Upper lobe of left lung (tissue), 6 donors: ENCODE measurements at regions not wholly inside any gene's neighbourhood (a gene's known extent, or its start where the extent isn't known, plus 50 kb on each side); places are given as distances from the start of the nearest gene placed in this dataset.
A peak's percentile ranks its signal among the peaks of the same experiment; 100 is the strongest.
"Not testable (repeated sequence)": the region's sequence is repeated elsewhere in the genome, so short reads cannot be mapped to it uniquely, and the experiment has no call there.

Experiments used
- ATAC-seq, 2 donors: fragments of 200-7000 bp; cut with Tn5 transposase; one replicate each; pipeline ENCODE4 v1.9.1; 2022; ENCODE audit warnings: mild to moderate bottlenecking in 2 of 2, moderate library complexity in 2 of 2; ENCODE audit not compliant: low FRiP score in 2 of 2
- DNase-seq, 2 donors: peaks; one replicate each; pipeline ENCODE4 v3.0.0-alpha.2; 2019 to 2020
- H3K27ac ChIP-seq, 4 donors: fragments of 200-600 bp; sonication (generic); one replicate each; pipeline ENCODE4 v1.5.1; 2016 to 2019
- H3K27me3 ChIP-seq, 4 donors: fragments of 200-600 bp; sonication (generic); one replicate each; pipeline ENCODE4 v1.5.1; 2017 to 2019
- H3K36me3 ChIP-seq, 4 donors: fragments of 200-600 bp; sonication (generic); one replicate each; pipeline ENCODE4 v1.5.1; 2016 to 2019
- H3K4me1 ChIP-seq, 4 donors: fragments of 200-600 bp; sonication (generic); one replicate each; pipeline ENCODE4 v1.5.1; 2018 to 2019
- H3K4me3 ChIP-seq, 4 donors: fragments of 200-600 bp; sonication (generic); one replicate each; pipeline ENCODE4 v1.5.1; 2017 to 2019; ENCODE audit warnings: mild to moderate bottlenecking in 2 of 4, moderate library complexity in 1 of 4
- H3K9me3 ChIP-seq, 4 donors: fragments of 200-600 bp; sonication (generic); one replicate each; pipeline ENCODE4 v1.5.1; 2018 to 2019
- CTCF ChIP-seq, 6 experiments: fragments of 450-650 bp in 4 of 6; fragments of 200-600 bp in 2 of 6; sonication (generic) in 2 of 6; IDR thresholded peaks; one replicate each; pipeline ENCODE4 v1.5.1; 2016 to 2019; ENCODE audit warnings: antibody characterized with exemption in 6 of 6
- EP300 ChIP-seq, 4 donors: sonication (generic); formaldehyde crosslinking; IDR thresholded peaks; one replicate each; pipeline ENCODE4 v1.5.1; 2017; ENCODE audit warnings: antibody characterized with exemption in 4 of 4, control low read depth in 2 of 4
- POLR2A ChIP-seq, 4 donors: fragments of 450-650 bp; IDR thresholded peaks; one replicate each; pipeline ENCODE4 v1.5.1; 2016 to 2017; ENCODE audit warnings: antibody characterized with exemption in 4 of 4, mild to moderate bottlenecking in 2 of 4
- POLR2AphosphoS5 ChIP-seq, 2 donors: sonication (generic); formaldehyde crosslinking; IDR thresholded peaks; one replicate each; pipeline ENCODE4 v1.5.1; 2017; ENCODE audit warnings: antibody characterized with exemption in 2 of 2
- WGBS, 2 donors: methylation state at CpG; one replicate each; pipeline ENCODE4 v1.1.5; 2017 to 2018; 5-methylcytosine and 5-hydroxymethylcytosine counted together
- donor health status: DM: no; HTN: no; CAD: no; lungs with moderate emphysema.
- donor health status: DM: no; HTN: yes; CAD: no; lungs with severe emphysema.

DNA sequence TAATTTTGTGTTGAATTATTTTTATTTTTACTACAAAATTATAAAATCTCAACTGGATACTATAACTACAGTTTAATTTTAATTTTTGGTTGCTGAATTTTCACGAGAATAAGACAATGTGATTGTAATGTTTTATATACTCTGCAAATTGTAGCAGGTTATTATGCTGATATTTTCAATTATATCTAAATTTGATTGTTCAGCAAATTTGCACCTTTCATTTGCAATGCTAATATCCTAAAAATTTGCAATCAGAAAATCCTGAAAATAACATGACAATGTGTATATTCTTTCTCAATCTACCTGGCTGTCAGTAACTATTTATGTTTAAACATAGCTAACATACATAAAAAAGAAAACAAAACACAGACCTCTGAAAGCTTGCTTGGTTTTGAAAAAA lies 932.2 kb upstream of the LRFN5 start:
- WGBS, 2 donors: 76 to 81% methylated on average over 1 of the region's 1 CpG
- ATAC-seq: no peak
- no peaks in the 10 kb centered on the region for H3K36me3 ChIP-seq
- no peaks in the 10 kb centered on the region for H3K9me3 ChIP-seq
- H3K27me3 ChIP-seq: no peaks in the 10 kb centered on the region
- no peak overlapping the region for H3K4me3 ChIP-seq
- no peak for DNase-seq
- no peaks in the 10 kb centered on the region for H3K4me1 ChIP-seq
- TF ChIP-seq POLR2AphosphoS5 (IDR thresholded peaks at IDR 0.05) (no peak), CTCF (IDR thresholded peaks at IDR 0.05) (no peak), EP300 (IDR thresholded peaks at IDR 0.05) (no peak), POLR2A (IDR thresholded peaks at IDR 0.05) (no peak)
- H3K27ac ChIP-seq: no peak overlapping the region

DNA sequence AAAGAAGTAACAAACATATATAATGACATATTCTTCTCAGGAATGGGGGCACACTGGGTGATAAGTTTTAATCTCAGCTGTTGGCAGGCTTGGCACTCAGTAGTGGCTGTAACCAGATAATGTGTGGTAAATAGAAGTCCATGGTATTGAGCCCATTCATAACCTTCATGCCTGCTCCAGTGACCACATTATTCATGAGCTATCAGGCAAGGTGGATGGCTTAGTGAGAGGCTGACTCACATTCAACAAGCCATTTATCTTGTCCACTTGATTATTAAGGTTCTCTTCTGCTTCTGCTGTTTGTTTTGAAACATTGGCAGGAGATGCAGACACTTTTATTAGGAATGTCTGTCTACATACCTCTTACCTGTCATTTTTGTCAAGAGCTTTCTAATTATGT lies 950.4 kb upstream of the LRFN5 start:
- no peak for TF ChIP-seq POLR2A (IDR thresholded peaks at IDR 0.05)
- no peak for TF ChIP-seq CTCF (IDR thresholded peaks at IDR 0.05)
- TF ChIP-seq POLR2AphosphoS5 (IDR thresholded peaks at IDR 0.05): no peak
- TF ChIP-seq EP300 (IDR thresholded peaks at IDR 0.05): no peak
- Histone ChIP-seq H3K27me3 (no peaks in the 10 kb centered on the region), H3K36me3 (no peaks in the 10 kb centered on the region), H3K27ac (no peak overlapping the region), H3K4me3 (no peak overlapping the region), H3K4me1 (no peaks in the 10 kb centered on the region), H3K9me3 (no peaks in the 10 kb centered on the region)
- no peak for ATAC-seq
- no peak for DNase-seq

DNA sequence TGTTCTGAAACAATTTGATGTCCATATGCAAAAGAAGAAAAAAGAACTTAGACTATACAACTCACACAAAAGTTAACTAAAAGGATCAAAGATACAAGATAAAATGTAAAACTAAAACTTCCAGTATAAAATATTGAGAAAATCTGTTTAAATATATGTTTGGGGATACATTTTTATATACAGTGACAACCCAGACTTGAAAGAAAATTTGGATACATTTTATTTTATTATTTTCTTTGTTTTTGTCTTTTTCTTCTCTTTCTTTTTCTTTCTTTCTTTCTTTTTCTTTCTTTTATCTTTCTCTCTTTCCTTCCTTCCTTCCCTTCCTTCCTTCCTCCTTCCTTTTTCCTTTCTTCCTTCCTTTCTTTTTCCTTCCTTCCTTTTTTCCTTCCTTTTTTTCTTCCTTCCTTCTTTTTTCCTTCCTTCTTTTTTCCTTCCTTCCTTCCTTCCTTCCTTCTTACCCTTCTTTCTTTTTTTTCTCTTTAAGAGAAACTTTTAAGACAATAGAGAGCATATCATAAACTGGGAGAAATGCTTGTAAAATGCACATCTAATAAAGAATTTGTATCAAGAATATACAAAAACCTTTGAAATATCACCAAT lies 954.5 kb upstream of the LRFN5 start:
- H3K27ac ChIP-seq: no peak overlapping the region
- no peak for ATAC-seq

DNA sequence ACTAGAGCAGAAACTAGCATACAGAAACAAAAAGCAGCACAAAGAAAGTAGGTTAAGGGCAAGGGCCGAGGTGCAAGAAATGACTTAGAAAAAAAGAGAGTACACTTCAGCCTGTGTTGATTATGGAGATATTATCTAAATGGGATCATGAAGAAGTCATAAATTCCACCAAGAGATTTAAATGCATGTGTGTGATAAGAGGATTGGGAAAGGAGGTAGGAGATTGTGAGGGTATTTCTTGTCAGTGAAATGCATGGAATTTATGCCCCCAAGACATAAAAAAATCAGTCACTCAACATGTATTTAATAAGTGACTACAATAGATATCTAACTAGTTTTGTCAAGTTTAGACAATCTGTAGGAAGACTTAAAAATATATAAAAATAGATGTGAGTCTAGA lies 976.2 kb upstream of the LRFN5 start:
- TF ChIP-seq CTCF (IDR thresholded peaks at IDR 0.05): no peak
- TF ChIP-seq POLR2AphosphoS5 (IDR thresholded peaks at IDR 0.05): no peak
- no peak for TF ChIP-seq EP300 (IDR thresholded peaks at IDR 0.05)
- TF ChIP-seq POLR2A (IDR thresholded peaks at IDR 0.05): no peak
- ATAC-seq (no peak), DNase-seq (no peak)
- 70 to 76% methylated on average over 1 of the region's 1 CpG for WGBS, 2 donors
- Histone ChIP-seq H3K4me1 (no peaks in the 10 kb centered on the region), H3K9me3 (no peaks in the 10 kb centered on the region), H3K36me3 (no peaks in the 10 kb centered on the region), H3K27ac (no peak overlapping the region), H3K27me3 (no peaks in the 10 kb centered on the region), H3K4me3 (no peak overlapping the region)

More for the DNA sequence above, 954.5 kb upstream of the LRFN5 start:
- H3K9me3 ChIP-seq: no peaks in the 10 kb centered on the region
- no peak overlapping the region for H3K4me3 ChIP-seq
- H3K4me1 ChIP-seq: no peaks in the 10 kb centered on the region
- no peaks in the 10 kb centered on the region for H3K27me3 ChIP-seq
- no peaks in the 10 kb centered on the region for H3K36me3 ChIP-seq
- no peak for DNase-seq
- TF ChIP-seq POLR2A (IDR thresholded peaks at IDR 0.05) (no peak), EP300 (IDR thresholded peaks at IDR 0.05) (no peak), POLR2AphosphoS5 (IDR thresholded peaks at IDR 0.05) (no peak), CTCF (IDR thresholded peaks at IDR 0.05) (no peak)

GRCh38 chr14:40629551-40630137 lies 977.0 kb upstream of the LRFN5 start:
- ATAC-seq, H3K27me3 ChIP-seq, H3K36me3 ChIP-seq, H3K27ac ChIP-seq, H3K4me1 ChIP-seq, H3K9me3 ChIP-seq, H3K4me3 ChIP-seq: not testable (repeated sequence)
- WGBS, 2 donors: 97% methylated on average over 17 to 31 of the region's 44 CpGs
- peak in 1 of 2 donors; percentile 80 for DNase-seq
